ENCODE measurements at regions not wholly inside any gene's neighbourhood (a gene's known extent, or its start where the extent isn't known, plus 50 kb on each side); places are given as distances from the start of the nearest gene placed in this dataset.

DNA sequence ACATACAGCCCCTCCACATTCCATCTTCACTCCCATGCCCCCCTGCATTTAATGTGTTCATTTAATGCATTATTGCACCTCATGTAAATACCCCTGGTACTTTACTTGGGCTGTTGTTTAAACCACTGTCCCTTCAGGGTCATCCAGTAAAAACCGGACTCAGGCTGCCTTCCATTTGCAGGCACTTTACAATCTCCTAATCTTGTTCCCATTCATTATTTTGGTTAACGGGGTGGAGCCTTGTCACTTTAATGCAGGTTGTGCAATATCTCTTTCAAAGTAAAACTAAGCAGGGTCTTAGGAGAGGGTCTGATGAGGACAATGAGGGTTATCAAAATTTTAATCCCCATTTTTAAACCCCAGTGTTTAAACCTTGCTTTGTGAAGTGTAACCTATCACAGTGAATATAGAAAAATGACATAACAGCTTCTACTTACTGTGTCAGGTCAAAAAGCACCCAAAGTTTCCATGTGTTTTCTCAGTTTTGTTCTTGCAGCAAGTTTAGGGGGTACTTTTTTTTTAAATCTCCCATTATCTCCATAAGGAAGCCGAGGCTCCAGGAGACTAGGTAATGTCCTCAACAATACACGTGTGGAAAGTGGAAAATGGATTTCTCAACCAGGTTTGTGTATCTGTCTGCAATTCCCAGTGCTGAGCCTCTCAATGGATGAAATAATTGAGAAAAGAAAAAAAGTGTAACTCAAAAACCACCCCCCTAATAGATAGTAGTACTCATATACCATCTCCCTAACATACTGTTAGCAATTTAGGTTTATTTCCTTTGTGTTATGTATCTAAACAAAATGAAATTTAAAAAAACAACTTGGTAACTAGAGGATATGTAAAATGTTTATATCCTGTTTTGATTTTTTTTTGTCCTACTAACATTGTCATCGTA is 54.2 kb upstream of the SPRY4 start:
- no peak for DNase-seq (ENCODE audit: low read depth)

DNA sequence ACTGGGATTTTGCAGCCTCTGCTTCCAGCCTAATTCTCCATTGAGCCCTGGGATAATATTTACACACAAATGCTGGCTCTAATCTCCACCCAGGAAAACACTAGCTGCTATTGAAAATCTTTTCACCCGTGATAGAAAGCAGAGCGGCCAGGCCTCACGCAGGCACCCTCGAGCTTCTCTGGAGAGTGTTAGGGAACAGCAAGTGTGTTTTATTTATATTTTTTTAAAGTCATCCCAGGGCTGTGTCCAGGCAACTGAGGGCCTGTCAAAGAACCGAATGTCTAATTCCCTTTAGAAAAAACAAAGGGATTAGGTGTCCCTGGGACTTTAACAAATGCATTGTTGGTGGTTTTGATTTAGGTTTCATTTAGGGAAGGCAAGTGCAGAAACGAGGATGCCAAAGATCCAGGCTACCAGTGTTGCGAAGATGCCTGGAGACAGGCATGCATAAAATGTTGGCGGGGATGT is 51.2 kb upstream of the SPRY4 start:
- no peak for DNase-seq (ENCODE audit: low read depth)

Data from activated gamma-delta T cell treated with anti-CD3 and anti-CD28 coated beads, Interleukin-2, amount 50 U/mL, for 16 hours (primary cell).